Ovary (tissue), 3 donors: ENCODE measurements at regions not wholly inside any gene's neighbourhood (a gene's known extent, or its start where the extent isn't known, plus 50 kb on each side); places are given as distances from the start of the nearest gene placed in this dataset.

Experiments used
- EP300 ChIP-seq: sonication (generic); formaldehyde crosslinking; IDR thresholded peaks from one replicate; pipeline ENCODE4 v1.6.1; 2017; ENCODE audit warnings: antibody characterized with exemption
- POLR2A ChIP-seq: fragments of 450-650 bp; IDR thresholded peaks from one replicate; pipeline ENCODE4 v1.6.1; 2017; ENCODE audit warnings: antibody characterized with exemption, mild to moderate bottlenecking, moderate library complexity
- TF ChIP-seq, protein P1 (sequence below), 3 donors: fragments of 450-650 bp in 2 of 3; fragments of 200-600 bp in 1 of 3; IDR thresholded peaks; one replicate each; pipeline versions ENCODE4 v1.5.1 to v1.8.0; 2016 to 2022; ENCODE audit warnings: antibody characterized with exemption in 3 of 3, mild to moderate bottlenecking in 1 of 3
- donor health status: DM: no; HTN: no; CAD: no.

DNA sequence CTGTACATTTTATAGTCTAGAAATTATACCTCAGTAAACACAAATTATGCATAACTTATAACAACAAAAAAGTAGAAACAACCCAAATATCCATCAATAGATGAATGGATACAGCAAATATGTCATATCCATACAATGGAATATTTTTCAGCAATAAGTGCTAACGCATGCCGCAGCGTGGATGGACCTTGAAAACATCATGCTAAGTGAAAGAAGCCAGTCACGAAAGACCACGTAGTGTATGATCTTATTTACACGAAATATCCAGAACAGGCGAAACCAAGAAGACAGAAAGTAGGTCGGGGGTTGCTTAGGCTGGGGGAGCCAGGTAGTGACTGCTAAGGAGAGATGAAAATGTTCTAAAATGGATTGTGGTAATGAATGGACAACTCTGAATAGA, 167.1 kb upstream of the MYCN start:
- TF ChIP-seq, protein P1, sequence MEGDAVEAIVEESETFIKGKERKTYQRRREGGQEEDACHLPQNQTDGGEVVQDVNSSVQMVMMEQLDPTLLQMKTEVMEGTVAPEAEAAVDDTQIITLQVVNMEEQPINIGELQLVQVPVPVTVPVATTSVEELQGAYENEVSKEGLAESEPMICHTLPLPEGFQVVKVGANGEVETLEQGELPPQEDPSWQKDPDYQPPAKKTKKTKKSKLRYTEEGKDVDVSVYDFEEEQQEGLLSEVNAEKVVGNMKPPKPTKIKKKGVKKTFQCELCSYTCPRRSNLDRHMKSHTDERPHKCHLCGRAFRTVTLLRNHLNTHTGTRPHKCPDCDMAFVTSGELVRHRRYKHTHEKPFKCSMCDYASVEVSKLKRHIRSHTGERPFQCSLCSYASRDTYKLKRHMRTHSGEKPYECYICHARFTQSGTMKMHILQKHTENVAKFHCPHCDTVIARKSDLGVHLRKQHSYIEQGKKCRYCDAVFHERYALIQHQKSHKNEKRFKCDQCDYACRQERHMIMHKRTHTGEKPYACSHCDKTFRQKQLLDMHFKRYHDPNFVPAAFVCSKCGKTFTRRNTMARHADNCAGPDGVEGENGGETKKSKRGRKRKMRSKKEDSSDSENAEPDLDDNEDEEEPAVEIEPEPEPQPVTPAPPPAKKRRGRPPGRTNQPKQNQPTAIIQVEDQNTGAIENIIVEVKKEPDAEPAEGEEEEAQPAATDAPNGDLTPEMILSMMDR (IDR thresholded peaks at IDR 0.05): no peak
- TF ChIP-seq POLR2A: no peak
- no peak for TF ChIP-seq EP300
